OCI-LY1 (cell line): ENCODE measurements at regions not wholly inside any gene's neighbourhood (a gene's known extent, or its start where the extent isn't known, plus 50 kb on each side); places are given as distances from the start of the nearest gene placed in this dataset.

Experiments
- CTCF ChIP-seq: fragments of 200-600 bp; sonication (generic), shearing (Covaris generic); IDR thresholded peaks from 2 replicates; pipeline ENCODE4 v1.5.1; 2017; ENCODE audit warnings: mild to moderate bottlenecking, antibody characterized with exemption, low read length, moderate library complexity, mixed read lengths
- EZH2 ChIP-seq: fragments of 200-600 bp; sonication (generic), shearing (Covaris generic); IDR thresholded peaks from 2 replicates; pipeline ENCODE4 v1.8.0; 2017; ENCODE audit warnings: borderline replicate concordance, mixed run types, mild to moderate bottlenecking, antibody characterized with exemption, low read length, moderate library complexity, mixed read lengths

GRCh38 chr14:23895053-23895419 lies 58.5 kb upstream of the DHRS4 start:
- TF ChIP-seq CTCF (no peak), EZH2 (no peak)
